ENCODE measurements at regions not wholly inside any gene's neighbourhood (a gene's known extent, or its start where the extent isn't known, plus 50 kb on each side); places are given as distances from the start of the nearest gene placed in this dataset.

DNA sequence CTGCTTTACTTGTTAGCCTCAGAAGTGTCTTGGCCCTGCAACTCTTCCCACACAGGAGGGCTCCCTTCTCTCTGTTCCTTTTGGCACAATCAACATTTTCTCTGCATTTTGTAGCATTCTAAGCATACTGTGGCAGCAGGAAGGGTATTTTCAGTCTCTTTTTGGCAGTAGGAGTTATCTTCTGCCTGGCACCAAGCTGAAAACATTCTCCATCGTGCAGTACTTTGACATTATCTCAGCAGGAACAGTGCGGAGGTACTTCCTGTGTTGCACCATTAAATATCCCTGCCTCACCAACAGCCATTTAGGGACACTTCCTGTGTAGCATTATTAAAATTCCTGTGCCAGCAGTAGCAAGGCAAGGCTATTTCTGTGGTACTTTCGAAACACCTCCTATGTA is 233.2 kb upstream of the SEMA6D start:
- TF ChIP-seq, protein P1, sequence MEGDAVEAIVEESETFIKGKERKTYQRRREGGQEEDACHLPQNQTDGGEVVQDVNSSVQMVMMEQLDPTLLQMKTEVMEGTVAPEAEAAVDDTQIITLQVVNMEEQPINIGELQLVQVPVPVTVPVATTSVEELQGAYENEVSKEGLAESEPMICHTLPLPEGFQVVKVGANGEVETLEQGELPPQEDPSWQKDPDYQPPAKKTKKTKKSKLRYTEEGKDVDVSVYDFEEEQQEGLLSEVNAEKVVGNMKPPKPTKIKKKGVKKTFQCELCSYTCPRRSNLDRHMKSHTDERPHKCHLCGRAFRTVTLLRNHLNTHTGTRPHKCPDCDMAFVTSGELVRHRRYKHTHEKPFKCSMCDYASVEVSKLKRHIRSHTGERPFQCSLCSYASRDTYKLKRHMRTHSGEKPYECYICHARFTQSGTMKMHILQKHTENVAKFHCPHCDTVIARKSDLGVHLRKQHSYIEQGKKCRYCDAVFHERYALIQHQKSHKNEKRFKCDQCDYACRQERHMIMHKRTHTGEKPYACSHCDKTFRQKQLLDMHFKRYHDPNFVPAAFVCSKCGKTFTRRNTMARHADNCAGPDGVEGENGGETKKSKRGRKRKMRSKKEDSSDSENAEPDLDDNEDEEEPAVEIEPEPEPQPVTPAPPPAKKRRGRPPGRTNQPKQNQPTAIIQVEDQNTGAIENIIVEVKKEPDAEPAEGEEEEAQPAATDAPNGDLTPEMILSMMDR (IDR thresholded peaks at IDR 0.05): no peak
- no peak for TF ChIP-seq POLR2A (IDR thresholded peaks at IDR 0.05)

Data from adrenal gland (tissue), 5 donors.